GM18520 (cell line): ENCODE measurements at regions not wholly inside any gene's neighbourhood (a gene's known extent, or its start where the extent isn't known, plus 50 kb on each side); places are given as distances from the start of the nearest gene placed in this dataset.
"Not testable (repeated sequence)": the region's sequence is repeated elsewhere in the genome, so short reads cannot be mapped to it uniquely, and the experiment has no call there.

Source experiments
- ATAC-seq: cut with Tn5 transposase; IDR thresholded peaks from one replicate; pipeline ENCODE4 v1.9.1; 2021; ENCODE audit not compliant: unreplicated experiment

DNA sequence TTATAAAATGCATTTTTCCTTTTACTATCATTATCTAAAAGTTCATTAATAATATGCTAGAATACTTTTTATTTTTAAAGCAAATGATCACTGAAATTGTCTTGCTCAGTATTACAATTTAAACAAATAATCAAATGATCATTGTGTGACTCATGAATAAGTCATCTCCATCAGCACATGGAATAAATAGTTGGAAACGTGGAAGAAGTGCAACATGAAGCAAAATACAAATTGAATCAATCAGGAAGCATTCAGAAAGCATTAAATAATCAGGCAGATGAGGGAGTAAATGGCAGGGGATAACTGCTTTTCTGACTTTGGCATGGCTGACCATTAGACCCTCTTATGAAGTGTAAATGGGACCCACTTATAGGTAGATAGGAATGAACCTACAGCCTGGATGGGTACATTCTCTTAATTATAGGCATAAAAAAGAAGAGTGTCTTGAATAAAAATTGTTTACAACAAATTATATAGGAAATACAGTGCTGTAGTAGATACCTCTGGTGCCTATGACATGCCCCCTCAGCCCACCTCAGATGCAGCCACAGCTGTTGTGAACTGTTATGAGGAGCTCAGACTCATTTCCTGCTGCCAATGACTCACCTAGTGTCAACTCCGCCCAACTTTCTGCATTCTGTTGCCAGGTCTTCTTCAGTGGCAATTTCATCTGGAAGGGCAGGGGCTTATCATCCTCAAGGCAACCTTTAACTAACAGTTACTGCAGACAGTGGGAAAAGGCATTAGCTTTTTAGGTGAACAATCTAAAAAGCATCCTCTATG is 936.0 kb downstream of the TRIB2 start:
- peak; percentile 52 for ATAC-seq

DNA sequence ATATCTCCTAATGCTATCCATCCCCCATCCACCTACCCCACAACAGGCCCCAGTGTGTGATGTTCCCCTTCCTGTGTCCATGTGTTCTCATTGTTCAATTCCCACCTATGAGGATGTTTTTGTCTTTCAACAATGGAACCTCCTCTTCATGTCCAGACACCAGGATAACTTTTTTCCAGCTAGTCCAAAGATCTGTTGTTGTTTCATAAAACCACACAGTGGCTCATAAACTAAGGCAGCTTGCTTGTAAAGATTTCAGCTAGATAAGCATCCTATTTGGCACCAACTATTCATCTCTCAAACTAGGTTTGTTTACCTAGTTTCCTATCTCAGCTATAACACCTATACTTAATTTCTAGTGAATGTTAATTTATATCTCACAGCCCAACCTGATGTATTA is 937.7 kb downstream of the TRIB2 start:
- ATAC-seq: no peak

DNA sequence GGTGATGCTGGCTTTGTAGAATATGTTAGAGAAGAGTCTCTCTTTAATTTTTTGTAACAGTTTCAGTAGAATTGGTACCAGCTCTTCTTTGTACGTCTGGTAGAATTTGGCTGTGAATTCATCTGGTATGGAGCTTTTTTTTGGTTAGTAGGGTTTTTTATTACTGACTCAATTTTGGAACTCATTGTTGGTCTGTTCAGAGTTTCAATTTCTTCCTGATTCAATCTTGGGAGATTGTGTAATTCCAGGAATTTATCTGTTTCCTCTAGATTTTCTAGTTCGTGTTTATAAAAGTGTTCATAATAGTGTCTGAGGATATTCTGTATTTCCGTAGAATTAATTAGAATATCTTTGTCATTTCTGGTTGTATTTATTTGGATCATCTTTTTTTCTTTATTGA is 943.5 kb downstream of the TRIB2 start:
- ATAC-seq: no peak

DNA sequence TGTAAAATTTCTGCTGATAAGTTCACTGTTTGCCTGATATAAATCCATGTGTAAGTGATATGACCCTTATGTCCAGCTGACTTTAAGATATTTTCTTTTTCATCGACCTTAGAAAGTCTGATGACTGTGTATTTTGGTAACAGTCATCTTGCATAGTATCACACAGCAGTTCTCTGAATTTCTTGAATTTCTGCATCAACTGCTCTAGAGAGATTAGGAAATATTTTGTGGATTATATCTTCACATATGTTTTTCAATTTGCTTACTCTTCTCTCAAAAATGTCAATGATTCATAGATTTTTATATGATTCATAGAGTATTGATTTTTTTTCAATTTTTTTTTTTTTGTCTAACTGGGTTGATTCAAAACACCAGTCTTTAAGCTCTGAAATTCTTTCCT is 945.3 kb downstream of the TRIB2 start:
- no peak for ATAC-seq

DNA sequence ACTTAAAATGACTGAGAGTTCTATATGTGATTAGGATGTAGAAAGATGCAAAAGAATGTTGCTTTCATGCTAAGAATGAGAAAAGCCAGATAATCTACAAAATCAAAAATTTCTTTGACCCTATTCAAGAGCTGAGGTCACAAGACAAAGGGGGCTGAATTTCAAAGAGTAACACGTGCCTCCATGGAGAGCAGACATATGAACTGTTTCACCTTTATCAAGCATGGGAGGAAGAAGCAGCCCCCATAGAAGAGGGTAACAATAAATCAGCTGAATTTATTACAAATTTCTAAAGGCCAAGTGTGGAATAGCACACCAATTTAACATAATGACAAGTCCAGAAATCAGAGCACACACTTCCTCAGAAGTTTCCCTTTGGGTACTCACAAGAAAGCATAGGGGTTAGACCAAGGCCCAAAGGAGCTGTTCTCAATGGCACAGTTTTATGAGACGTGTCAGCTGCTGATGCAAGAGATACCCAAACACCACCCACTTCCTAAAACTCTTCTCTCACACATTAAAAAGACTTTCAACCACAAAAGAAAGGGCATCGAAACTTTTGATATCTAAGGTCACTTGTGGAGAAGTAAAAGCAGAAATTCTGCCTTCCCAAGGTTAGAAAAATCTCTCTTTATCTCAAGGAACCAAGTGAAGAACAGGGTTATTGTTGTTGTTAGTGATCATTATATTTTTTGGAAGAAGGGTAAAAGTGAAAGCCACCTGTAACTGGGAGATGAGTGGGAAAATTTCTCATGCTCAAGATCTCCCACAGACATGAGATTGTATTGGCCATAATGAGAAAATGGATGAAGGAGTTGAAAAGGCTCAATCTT is 950.1 kb downstream of the TRIB2 start:
- no peak for ATAC-seq

DNA sequence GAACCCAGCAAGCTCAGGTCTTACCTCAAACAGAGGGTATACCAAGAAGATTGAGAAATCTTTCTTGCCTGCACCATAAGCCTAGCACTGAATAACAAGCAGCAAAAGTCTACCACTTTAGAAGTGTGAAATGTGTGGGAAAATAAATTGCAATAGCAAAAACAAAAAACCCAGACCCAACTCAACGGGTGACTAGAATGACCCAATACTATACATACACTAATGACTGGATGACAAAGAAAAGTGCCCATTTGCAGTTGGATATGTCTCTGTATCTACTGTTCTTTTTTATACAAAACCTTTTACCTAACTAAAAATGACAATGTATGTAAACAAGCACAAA is 950.6 kb downstream of the TRIB2 start:
- no peak for ATAC-seq

DNA sequence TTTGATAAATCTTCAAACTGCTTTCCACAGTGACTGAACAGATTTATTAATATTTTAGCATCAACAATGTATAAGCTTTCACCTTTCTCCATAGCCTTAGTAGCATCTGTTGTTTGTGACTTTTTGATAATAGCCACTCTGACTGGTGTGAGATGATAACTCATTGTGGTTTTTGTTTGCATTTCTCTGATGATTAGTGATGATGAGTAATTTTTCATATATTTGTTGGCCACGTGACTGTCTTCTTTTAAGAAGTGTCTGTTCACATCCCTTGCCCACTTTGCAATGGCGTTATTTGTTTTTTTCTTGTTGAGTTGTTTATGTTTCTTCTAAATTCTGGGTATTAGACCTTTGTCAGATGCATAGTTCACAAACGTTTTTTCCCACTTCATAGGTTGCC is 952.9 kb downstream of the TRIB2 start:
- ATAC-seq: no peak

DNA sequence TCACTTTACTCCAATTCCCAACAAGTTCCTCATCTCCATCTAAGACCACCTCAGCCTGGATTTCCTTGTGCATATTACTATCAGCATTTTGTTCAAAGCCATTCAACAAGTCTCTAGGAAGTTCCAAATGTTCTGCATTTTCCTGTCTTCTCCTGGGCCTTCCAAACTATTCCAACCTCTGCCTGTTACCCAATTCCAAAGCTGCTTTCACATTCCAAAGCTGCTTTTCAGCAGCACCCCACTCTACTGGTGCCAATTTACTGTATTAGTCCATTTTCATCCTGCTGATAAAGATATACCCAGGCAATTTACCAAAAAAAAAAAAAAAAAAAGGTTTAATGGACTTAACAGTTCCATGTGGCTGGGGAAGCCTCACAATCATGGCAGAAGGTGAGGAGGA is 957.1 kb downstream of the TRIB2 start:
- not testable (repeated sequence) for ATAC-seq

DNA sequence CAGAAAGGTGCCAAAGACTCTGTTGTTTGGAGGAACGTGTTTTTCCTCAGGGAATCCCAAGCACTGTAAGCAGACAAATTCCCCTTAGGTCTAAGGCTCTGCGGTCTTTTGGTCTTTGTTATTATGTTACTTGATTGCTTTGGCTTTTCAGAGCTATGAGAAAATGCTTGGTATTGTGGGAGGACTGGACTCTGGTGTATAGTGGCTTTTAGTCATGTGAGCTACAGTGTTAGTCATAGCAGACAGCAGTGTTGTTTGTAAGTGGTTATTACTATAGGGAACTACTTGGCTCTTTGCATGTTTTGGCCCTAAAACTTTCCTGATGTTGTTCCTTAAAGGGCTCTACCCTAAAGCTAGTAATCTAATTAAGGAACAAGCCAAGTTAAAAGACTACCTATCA is 956.2 kb upstream of the LRATD1 start:
- no peak for ATAC-seq

DNA sequence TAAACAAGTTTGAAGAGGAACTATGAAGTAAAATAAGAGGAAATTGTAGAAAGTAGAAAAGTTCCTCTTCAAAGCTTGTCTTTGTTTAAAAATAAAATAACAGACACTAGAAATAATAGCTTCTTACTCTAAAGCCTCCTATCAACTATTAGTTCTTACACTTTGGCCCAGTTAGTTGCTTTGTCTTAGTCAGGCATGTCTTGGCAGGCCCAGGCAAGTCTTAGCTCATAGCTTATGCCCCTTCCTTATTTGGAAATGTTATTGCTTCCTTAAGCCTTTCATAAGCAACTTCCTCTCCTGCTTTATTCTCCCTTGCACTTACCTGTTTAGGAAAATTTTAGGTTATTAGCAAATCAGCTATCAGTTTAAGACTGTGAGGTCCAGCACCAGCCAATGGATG is 950.6 kb upstream of the LRATD1 start:
- ATAC-seq: no peak

DNA sequence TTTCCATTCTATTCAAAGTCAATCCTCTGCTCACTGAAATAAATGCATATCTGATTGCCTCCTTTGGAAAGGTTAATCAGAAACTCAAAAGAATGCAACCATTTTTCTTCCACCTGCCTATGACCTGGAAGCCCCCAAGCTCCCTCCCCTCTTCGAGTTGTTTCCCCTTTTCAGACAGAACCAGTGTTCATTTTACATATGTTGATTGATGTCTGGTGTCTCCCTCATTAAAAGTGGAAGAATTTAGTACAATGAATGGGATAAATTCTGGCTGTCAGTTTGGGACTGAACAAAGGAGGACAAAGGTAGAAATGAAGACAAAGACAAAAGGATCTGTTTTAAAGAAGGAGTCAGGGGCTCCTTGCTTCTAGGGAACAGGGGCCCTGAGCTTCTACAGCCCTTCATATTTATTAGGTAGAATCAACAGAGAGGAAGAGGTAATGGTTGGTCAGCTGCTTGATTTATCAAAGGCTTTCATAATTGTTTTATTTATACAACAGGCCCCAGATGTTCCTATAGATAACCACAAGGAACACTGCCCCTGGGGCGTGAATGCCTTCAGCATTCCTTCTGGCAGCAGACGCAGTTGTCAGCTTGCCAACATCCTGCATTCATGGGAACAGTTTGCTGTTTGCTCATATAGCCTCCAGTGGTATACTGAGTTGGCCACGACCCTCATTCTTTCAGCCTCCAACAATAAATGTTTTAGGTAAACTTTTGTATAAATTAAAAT is 949.8 kb upstream of the LRATD1 start:
- ATAC-seq: no peak

DNA sequence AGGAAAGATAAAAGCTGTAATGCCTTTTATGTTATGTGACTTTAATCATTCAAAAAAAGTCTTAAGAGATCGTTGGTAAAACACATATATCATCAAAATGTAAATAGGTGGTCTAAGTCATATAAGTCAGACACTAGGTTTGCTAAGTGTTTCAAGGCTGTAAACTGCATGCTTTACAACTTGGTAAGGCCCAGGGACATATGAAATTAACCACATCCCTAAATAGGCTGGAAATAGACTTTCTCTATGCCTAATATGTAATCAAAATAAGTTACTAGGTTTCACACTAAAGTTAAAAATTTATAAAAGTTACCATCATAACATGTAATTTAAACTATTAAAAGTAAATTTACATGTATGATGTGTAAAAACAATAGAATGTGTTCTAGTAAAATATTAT is 946.3 kb upstream of the LRATD1 start:
- no peak for ATAC-seq

DNA sequence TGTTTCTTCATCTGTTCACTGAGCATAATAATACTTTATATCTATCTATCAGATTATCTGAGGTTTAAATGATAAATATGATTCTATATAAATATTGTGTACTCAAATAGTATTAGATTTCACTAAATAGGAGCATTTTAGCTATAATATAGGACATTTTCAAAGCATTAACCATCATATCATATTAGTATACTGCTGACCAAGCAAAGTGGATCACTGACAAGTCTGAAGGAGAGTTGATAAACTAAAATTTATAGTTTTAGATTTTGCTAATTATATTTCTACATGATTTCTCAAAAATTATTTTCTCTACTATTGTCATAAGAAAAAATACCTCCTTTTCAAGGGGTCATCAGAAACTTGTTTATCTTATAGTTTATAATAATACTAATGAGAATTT is 937.8 kb upstream of the LRATD1 start:
- ATAC-seq: no peak

DNA sequence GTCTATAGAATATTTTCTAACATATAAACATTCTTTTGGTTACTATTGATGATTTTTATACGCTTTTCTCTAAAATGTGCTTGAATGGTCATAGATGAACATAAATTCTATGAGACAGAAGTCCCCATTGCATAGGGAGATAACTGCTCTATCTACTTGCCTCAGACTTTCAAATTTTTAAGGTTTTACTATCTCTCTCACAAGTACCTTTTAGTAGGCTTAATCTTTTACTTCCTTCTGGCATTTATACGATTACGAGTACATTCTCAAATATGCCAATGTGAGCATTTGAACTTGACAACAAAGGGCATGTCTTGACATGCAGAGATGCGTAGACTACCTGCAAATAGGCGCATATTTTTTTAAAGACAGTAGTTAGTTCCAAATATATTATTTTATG is 935.9 kb upstream of the LRATD1 start:
- ATAC-seq: no peak

DNA sequence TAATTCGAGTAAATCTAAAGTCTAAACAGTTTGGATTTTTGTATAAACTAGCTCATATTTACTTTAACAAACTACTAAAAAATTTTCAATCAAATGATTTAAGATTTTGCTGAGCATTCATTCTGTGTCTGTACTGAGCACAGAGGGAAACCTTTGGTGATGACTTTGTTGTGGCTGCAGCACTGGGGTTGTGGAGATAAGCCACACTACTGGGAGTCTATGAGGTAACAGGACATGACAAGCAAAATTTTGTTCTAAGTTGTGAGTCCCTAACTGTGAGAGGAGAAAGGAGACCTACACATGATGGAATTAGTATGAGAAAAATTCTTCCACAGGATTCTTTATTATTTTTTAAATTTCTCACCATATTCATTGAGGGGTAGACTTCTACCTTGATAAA is 933.7 kb upstream of the LRATD1 start:
- ATAC-seq: no peak

DNA sequence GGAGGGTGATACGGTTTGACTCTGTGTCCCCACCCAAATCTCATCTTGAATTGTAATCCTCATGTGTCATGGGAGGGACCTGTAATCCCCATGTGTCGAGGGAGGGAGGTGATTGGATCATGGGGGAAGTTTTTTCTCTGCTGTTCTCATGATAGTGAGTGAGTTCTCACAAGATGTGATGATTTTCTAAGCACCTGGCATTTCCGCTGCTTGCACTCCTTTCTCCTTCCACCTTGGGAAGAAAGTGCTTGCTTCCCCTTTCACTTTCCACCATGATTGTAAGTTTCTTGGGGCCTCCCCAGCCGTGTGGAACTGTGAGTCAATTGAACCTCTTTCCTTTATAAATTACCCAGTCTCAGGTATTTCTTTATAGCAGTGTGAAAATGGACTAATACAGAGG is 932.6 kb upstream of the LRATD1 start:
- ATAC-seq: not testable (repeated sequence)

DNA sequence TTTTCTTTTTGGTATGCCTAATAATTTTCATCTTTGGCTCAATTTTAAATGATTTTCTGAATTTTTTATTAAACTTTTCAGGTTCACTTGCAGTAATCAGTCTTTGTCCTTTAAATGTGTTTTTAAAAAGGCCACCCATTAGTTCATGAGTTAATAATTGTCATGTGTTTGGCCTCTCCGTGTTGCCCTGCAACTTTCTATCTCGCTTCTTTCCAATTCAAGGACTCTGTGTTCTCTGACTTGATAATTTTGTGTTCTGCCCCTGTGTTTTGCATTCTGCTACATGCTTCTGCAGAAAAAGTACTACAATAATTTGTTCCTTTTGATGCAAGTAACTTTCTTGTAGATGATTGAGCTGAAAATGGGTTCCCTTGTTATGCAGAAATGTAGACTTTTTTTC is 921.4 kb upstream of the LRATD1 start:
- ATAC-seq: no peak

DNA sequence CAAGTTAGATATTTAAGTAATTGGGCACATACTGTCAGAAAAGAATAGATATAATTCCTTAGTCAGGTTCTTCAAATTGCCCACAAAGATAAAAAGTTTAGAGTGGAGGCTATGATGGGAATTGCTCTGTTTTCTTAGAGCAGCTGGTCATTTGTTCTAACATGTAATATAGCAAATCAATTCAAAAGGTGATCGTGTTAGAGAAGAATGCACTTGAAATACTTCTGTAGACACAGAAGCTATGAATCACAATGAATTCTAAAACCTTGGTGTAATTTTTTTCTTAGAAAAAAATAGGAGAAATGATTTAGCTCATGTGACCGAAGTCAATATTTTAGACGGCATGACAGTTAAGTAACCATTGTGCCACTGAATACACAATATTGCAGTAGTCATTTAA is 918.1 kb upstream of the LRATD1 start:
- no peak for ATAC-seq

DNA sequence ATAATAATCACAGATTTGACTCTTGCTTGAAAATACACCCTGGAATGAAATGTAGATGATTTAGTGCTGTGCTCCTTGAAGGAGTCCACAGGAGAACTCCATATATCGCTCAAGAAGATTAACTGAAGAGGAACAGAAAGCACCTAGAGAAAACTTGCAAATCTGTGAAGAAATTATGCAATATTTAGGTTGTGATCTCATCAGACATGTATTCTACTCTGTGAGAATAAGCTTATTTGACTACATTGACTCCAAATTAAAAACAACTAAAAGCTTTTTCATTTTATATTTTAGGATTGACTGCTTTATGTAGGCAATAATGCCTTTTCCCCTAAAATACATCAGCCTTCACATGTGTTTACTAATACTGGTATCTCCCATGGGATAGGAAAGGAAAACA is 906.6 kb upstream of the LRATD1 start:
- no peak for ATAC-seq

DNA sequence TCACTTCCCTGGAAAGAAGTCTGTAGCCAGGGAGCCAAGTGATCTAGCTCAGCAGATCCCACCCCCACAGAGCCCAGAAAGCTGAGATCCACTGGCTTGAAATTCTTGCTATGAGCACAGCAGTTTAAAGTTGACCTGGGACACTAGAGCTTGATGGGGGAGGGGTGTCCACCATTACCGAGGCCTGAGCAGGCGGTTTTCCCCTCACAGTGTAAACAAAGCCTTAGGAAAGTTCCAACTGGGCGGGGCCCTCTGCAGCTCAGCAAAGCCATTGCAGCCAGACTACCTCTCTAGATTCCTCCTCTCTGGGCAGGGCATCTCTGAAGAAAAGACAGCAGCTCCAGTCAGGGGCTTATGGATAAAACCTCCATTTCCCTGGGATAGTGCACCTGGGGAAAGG is 887.2 kb upstream of the LRATD1 start:
- no peak for ATAC-seq

DNA sequence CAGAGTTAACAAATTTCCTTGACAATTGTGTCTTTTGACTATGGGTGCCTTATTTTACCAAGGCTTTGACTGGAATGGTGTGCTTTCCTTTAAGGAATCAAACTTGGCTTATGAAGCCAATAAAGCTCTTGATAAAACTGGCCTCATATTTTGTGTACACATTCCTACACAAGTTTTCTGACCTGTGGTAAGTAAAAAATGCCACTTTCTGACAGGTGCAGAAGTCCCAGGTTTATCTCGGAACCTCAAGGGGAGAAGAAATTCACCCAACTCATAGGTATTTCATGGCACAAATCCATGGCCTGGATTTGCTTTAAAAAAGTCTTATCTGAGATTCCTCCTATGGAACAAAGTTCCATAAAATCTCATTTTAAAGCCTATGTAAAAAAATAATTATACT is 880.6 kb upstream of the LRATD1 start:
- ATAC-seq: no peak

DNA sequence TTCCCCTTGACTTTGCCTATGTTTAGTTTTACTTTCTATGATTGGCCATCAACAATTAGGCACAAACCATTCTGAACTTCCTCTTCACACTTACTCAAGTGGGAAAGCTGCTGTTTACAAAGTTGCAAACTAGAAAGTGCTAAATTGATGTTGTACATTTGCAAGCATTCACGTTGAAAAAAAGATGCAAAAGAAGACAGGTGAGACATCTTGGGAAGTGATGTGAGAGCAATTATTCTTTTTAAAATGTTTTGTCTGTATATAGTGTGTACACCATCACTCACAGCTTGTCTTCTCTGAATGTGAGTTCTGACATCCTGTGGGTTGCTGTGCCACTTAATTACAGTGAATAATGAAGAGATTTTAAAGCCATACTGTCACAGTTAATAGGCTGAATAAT is 874.1 kb upstream of the LRATD1 start:
- ATAC-seq: no peak
